Stimulated activated naive CD8-positive, alpha-beta T cell treated with anti-CD3 and anti-CD28 coated beads, Interleukin-15, amount 100 ng/mL, for 72 hours (primary cell): ENCODE measurements at regions not wholly inside any gene's neighbourhood (a gene's known extent, or its start where the extent isn't known, plus 50 kb on each side); places are given as distances from the start of the nearest gene placed in this dataset.

ENCODE experiments used
- ATAC-seq: fragments of 150-1000 bp; cut with Tn5 transposase; 2 replicates; pipeline ENCODE4 v1.10.0; 2021; ENCODE audit warnings: mild to moderate bottlenecking, moderate library complexity
- DNase-seq, 2 donors: peaks; one replicate each; pipeline ENCODE4 v3.0.0; 2021 to 2022
- H3K27ac Mint-ChIP-seq, 2 donors: one replicate each; pipeline ENCODE4 v1.8.0; 2022; ENCODE audit warnings: mild to moderate bottlenecking in 2 of 2, mixed read lengths in 2 of 2, moderate library complexity in 2 of 2
- H3K27me3 Mint-ChIP-seq: one replicate; pipeline ENCODE4 v1.8.0; 2022; ENCODE audit warnings: mixed read lengths
- H3K4me1 Mint-ChIP-seq: one replicate; pipeline ENCODE4 v1.8.0; 2022; ENCODE audit warnings: mild to moderate bottlenecking, mixed read lengths
- H3K4me3 Mint-ChIP-seq, 2 donors: one replicate each; pipeline ENCODE4 v1.8.0; 2022; ENCODE audit warnings: mild to moderate bottlenecking in 2 of 2, mixed read lengths in 2 of 2, moderate library complexity in 1 of 2
- H3K9me3 Mint-ChIP-seq, 2 donors: one replicate each; pipeline ENCODE4 v1.8.0; 2022; ENCODE audit warnings: mixed read lengths in 2 of 2

DNA sequence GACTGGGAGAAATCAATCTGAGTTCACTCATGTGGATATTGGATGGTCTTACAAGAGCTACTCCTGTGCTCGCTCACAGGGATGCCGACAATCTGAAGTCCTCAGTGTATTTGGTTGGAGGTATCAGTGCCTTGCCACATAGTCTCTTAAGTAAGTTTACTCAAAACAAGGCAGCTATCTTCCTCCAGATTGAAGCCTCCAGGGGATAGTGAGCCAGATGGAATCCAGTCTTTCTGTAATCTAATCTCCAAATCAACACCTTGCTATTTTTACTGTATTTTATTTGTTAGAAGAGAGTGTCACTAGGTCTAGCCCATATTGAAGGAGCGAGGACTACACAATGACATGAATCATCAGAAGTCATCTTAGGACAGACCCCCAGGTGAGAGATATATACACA lies 456.6 kb upstream of the POT1 start:
- Mint-ChIP-seq H3K9me3 (peaks cover 0 to 15% of the 10 kb centered on the region in 2 donors), H3K27ac (no peak overlapping the region), H3K4me1 (no peaks in the 10 kb centered on the region), H3K4me3 (no peak overlapping the region), H3K27me3 (no peaks in the 10 kb centered on the region)
- ATAC-seq (no peak), DNase-seq (no peak)

DNA sequence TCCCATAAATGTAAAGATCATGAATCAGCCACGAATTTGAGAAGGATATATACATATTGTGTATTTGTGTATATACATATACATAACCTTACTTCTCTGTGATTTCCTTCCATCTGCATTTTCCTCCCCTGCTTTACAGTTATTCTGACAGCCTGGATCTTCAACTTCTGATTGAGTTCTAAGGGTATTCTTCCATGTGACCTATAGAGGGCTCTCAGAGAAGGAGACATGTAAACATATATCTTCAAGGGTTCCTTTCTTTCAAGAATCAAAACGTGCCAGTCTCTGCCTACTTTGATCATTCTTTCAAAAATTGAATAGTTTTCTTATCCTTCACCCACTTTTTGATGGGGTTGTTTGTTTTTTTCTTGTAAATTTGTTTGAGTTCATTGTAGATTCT lies 453.7 kb upstream of the POT1 start:
- Mint-ChIP-seq H3K9me3 (peaks cover 0 to 13% of the 10 kb centered on the region in 2 donors), H3K27ac (no peak overlapping the region), H3K4me3 (no peak overlapping the region), H3K27me3 (no peaks in the 10 kb centered on the region), H3K4me1 (no peaks in the 10 kb centered on the region)
- ATAC-seq (no peak), DNase-seq (no peak)

DNA sequence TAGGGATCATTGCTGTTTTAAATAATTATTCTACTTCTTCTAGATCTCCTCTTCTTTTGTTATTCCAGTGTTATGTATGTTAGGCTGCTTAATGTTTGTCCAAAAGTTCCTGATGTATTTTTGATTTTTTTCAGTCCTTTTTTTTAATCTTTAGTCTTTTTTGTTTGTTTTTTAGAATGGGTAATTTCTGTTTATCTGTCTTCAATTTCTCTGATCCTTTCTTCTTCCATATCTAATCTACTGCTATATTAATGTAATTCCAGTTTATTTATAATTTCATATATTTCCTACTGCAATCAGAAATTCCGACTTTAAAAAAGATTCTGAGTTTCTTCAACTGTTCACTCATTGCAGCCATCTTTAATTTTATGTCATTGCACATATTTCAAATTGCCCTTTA lies 452.8 kb upstream of the POT1 start:
- DNase-seq (no peak), ATAC-seq (no peak)
- Mint-ChIP-seq H3K4me1 (no peaks in the 10 kb centered on the region), H3K9me3 (peaks cover 0 to 10% of the 10 kb centered on the region in 2 donors), H3K27ac (no peak overlapping the region), H3K4me3 (no peak overlapping the region), H3K27me3 (no peaks in the 10 kb centered on the region)

DNA sequence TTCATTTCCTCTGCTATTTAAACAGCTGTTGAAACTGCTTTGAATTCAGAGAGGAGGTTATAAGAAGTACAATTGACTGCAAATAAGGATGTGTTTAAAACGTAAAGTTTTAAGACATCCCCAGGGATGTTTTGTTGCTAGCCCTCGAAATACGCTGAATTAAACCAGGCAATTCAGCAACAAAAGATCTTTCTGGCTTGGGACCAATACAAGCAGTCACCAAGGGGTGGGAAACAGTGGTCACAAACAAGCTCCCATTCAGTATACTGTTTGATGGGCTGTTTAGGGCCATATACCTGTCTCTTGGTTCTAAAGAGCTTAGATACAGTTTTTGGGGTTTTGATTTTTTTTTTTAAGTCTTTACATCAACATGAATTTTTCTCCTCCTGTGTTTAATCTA lies 446.3 kb upstream of the POT1 start:
- ATAC-seq (no peak), DNase-seq (no peak)
- H3K27me3 Mint-ChIP-seq: no peaks in the 10 kb centered on the region
- no peak overlapping the region for H3K27ac Mint-ChIP-seq
- H3K4me3 Mint-ChIP-seq: no peak overlapping the region
- H3K4me1 Mint-ChIP-seq: no peaks in the 10 kb centered on the region
- H3K9me3 Mint-ChIP-seq: no peaks in the 10 kb centered on the region

DNA sequence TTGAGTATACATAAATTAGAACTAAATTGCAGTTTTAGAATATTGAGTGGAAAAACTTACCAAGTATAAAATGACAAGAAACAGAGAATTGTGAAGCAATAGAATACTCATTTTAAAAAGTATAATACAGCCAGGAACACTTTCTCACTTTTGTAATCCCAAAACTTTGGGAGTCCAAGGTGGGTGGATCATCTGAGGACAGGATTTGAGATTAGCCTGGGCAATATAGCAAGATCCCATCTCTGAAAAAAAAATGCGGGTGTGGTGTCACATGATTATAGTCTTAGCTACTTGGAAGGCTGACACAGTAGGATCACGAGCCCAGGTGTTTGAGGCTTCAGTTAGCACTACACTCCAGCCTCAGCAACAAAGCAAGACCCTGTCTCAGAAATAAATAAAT lies 440.9 kb upstream of the POT1 start:
- peaks cover 0 to 3% of the 10 kb centered on the region in 2 donors for H3K9me3 Mint-ChIP-seq
- no peak overlapping the region for H3K4me3 Mint-ChIP-seq
- DNase-seq: no peak
- H3K4me1 Mint-ChIP-seq: no peaks in the 10 kb centered on the region
- no peaks in the 10 kb centered on the region for H3K27me3 Mint-ChIP-seq
- no peak for ATAC-seq
- H3K27ac Mint-ChIP-seq: no peak overlapping the region

DNA sequence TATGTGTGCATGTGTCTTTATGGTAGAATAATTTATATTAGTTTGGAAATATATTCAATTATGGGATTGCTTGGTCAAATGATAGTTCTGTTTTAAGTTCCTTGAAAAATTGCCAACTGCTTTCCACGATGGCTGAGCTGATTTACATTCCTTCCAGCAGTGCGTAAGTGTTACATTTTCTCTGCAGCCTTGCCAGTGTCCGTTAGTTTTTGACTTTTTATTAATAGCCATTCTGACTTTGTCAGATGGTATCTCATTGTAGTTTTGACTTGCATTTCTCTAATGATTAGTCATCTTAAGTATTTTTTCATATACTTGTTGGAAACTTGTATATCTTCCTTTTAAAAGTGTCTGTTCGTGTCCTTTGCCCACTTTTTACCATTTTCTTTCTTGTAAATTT lies 434.2 kb upstream of the POT1 start:
- peaks cover 0 to 10% of the 10 kb centered on the region in 2 donors for H3K9me3 Mint-ChIP-seq
- H3K4me1 Mint-ChIP-seq: no peaks in the 10 kb centered on the region
- no peak overlapping the region for H3K27ac Mint-ChIP-seq
- no peak overlapping the region for H3K4me3 Mint-ChIP-seq
- H3K27me3 Mint-ChIP-seq: no peaks in the 10 kb centered on the region
- DNase-seq: no peak
- no peak for ATAC-seq

DNA sequence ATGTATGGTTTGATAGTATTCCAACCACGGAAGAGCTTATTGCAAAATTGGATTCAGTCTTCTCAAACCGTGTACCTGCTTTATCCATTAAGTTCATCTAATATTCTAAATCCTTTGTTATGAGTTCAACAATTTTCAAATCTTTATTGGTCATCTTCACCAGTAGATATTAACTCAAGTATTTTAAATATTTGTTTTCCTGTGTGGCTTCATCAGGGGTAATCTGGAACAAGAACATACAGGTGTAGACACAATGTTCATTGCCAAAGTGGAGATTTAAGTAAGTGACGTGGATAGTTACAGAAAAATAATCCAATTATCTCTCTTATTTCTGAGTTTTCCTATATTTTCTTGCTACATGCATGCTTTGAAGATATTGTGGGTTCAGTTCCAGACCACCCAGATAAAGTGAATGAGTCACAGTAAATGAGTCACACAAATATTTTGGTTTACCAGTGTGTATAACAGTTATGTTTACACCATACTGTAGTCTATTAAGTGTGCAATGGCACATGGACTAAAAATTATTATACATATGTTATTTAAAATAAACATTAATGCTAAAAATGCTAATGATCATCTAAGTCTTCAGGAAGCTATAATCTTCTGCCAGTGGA lies 429.0 kb upstream of the POT1 start:
- no peak for ATAC-seq
- H3K4me3 Mint-ChIP-seq: no peak overlapping the region
- H3K9me3 Mint-ChIP-seq: no peaks in the 10 kb centered on the region
- H3K4me1 Mint-ChIP-seq: no peaks in the 10 kb centered on the region
- H3K27ac Mint-ChIP-seq: no peak overlapping the region
- DNase-seq: no peak
- H3K27me3 Mint-ChIP-seq: no peaks in the 10 kb centered on the region

DNA sequence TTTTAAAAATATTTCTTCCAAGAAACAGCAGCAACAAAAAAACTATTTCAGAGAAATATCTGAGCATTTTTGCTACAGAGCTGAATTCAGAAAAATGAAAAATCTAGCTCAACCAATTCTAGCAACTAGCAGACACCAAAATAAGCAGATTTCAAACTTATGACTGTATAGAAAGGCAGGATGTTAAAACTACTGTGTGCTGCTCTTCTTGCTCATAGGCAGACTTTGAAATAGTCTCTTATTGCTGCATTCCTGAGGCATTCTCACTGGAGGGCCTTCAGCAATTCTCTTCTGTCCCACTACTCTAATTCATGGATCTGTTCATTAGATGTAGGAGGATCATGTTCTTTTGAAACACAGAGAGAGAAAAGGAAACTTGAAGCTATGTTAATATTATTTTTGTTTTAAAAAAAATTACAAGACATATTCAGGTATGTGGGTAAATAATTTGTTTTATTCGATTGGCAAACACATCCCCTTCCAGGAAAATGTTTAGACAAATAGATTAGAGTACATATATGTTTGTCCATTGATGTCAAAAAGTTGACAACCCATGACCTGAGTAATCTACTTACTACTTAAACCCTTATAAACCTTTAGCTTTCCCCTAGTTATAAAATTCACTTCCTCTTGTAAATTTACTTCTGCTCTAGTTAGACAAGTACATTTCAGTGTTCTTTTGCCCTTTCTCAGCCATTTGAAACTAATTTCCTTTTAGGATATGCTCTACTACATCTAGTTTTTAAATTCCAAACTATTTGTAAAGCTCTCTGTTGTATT lies 428.2 kb upstream of the POT1 start:
- DNase-seq (no peak), ATAC-seq (no peak)
- H3K4me3 Mint-ChIP-seq: no peak overlapping the region

DNA sequence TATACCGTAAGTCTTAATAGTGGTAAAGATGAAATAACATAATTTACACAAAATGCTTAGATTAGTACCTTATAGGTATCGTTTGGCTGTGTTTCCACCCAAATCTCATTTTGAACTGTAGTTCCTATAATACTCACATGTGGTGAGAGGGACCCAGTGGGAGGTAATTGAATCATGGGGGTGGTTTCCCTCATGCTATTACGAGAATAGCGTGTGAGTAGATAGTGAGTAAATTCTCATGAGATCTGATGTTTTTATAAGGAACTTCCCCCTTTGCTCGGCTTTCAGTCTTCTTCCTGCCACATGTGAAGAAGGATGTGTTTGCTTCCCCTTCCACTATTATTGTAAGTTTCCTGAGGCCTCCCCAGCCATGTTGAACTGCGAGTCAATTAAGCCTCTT lies 426.3 kb upstream of the POT1 start:
- Mint-ChIP-seq H3K9me3 (no peaks in the 10 kb centered on the region), H3K4me3 (no peak overlapping the region), H3K27ac (no peak overlapping the region), H3K27me3 (no peaks in the 10 kb centered on the region), H3K4me1 (no peaks in the 10 kb centered on the region)
- DNase-seq: no peak
- ATAC-seq: no peak

More for the DNA sequence above, 428.2 kb upstream of the POT1 start:
- Mint-ChIP-seq H3K9me3 (no peaks in the 10 kb centered on the region), H3K27me3 (no peaks in the 10 kb centered on the region), H3K27ac (no peak overlapping the region), H3K4me1 (no peaks in the 10 kb centered on the region)

DNA sequence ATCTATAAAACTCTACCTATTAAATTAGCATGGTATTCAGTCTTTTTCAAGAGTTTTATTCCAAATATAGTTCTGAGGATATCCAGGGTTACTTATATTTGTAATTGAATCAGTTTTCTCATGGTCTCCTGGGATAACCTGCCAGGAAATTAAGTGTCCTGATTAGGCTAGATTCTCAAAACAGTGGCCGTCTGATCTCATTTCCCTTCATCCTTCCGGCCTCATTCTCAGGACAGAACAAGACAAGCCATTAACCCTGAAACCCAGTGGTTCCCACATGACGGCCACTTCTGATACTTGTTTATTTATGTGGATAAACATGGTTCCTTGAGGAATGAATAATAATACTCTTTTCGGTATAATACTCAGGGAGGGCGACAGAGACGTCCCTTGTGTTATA lies 417.6 kb upstream of the POT1 start:
- Mint-ChIP-seq H3K4me1 (no peaks in the 10 kb centered on the region), H3K9me3 (no peaks in the 10 kb centered on the region), H3K4me3 (no peak overlapping the region), H3K27me3 (no peaks in the 10 kb centered on the region), H3K27ac (no peak overlapping the region)
- DNase-seq: no peak
- no peak for ATAC-seq

DNA sequence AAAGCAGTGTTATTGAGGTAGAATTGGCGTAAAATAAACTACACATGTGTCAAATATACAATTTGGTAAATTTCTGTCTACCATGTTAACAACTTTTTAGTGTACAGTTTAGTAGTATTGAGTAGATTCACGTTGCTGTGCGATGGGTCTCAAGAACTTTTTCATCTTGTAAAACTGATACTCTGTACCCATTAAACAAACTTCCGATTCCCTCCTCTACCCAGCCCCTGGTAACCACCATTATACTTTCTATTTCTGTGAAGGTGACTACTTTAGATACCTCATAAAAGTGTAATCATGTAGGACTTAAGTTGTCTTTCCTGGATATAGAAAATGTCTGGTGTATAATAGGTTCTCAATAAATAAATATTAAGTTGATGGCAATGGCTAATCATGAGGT lies 408.5 kb upstream of the POT1 start:
- ATAC-seq: no peak
- Mint-ChIP-seq H3K9me3 (peaks cover 0 to 6% of the 10 kb centered on the region in 2 donors), H3K4me1 (no peaks in the 10 kb centered on the region), H3K27ac (no peak overlapping the region), H3K4me3 (no peak overlapping the region), H3K27me3 (no peaks in the 10 kb centered on the region)
- DNase-seq: no peak

DNA sequence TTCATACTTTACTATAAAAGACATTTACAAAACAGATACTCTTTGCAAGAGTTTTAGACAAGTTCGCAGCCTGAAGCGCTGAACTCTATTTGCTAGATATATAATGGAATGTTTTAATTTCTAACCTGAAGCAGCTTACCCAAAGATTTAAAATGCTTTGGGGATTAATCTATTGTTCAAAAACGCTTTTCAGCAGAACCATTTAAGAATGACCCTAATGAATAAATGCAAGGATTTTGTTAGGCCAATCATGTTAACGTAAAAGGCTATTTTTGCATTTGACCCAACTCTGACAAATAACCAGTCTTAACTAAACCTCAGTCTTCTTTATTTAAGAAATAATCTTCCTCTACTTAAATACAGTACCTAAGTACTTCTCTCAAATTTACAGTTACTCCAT lies 406.7 kb upstream of the POT1 start:
- no peaks in the 10 kb centered on the region for H3K4me1 Mint-ChIP-seq
- H3K27ac Mint-ChIP-seq: no peak overlapping the region
- H3K9me3 Mint-ChIP-seq: peaks cover 10 to 11% of the 10 kb centered on the region in 2 donors
- H3K4me3 Mint-ChIP-seq: no peak overlapping the region
- no peaks in the 10 kb centered on the region for H3K27me3 Mint-ChIP-seq
- DNase-seq (no peak), ATAC-seq (no peak)

DNA sequence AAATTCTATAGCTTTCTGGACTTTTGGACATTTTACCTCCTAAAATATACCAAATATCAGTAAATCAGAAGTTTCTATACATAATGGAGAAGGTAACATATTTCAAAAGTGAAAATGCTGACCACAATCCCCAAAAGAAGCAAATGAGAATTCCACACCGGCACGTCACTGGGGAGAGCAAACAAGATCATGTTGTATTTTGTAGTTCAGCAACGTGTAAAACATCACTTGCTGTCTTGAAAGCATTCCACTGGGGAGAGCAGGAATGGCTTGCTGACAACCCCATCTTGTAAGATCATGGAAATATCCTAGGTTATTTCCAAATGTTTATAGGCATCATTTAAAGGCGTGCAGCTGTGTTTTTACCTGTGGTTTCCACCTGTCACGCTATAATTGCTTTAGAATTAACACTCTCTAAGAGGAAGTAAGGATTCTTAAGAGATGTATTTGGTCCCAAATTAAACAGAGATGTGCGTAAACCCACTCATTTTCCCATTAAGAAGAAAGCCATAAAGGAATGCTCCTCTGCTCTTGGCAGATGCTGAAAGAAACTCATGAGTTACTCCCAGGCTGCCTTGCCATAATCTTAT lies 397.1 kb upstream of the POT1 start:
- Mint-ChIP-seq H3K9me3 (peaks cover 5 to 8% of the 10 kb centered on the region in 2 donors), H3K27me3 (no peaks in the 10 kb centered on the region), H3K4me1 (no peaks in the 10 kb centered on the region), H3K27ac (no peak overlapping the region), H3K4me3 (no peak overlapping the region)
- ATAC-seq (no peak), DNase-seq (no peak)

DNA sequence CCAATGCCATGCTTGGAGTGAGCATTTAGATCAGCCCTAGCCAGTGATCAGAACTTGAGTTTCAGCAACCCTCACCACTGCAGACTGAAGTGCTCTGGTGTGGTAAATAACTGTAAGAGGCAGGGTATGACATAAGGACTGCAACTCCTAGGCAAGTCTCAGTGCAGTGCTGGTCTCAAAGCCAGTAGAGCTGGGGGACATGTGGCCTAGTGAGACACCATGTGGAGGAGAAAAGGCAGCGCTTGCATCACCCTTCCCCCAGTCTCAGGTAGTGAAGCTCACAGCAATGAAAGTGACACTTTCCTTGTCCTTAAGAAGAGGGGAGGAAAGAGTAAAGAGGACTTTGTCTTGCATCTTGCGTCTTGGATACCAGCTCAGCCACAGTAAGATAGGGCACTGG lies 386.8 kb upstream of the POT1 start:
- H3K9me3 Mint-ChIP-seq: peaks cover 0 to 14% of the 10 kb centered on the region in 2 donors
- no peak overlapping the region for H3K27ac Mint-ChIP-seq
- H3K4me1 Mint-ChIP-seq: no peaks in the 10 kb centered on the region
- peak; percentile 31 for ATAC-seq
- H3K4me3 Mint-ChIP-seq: no peak overlapping the region
- no peaks in the 10 kb centered on the region for H3K27me3 Mint-ChIP-seq
- no peak for DNase-seq

DNA sequence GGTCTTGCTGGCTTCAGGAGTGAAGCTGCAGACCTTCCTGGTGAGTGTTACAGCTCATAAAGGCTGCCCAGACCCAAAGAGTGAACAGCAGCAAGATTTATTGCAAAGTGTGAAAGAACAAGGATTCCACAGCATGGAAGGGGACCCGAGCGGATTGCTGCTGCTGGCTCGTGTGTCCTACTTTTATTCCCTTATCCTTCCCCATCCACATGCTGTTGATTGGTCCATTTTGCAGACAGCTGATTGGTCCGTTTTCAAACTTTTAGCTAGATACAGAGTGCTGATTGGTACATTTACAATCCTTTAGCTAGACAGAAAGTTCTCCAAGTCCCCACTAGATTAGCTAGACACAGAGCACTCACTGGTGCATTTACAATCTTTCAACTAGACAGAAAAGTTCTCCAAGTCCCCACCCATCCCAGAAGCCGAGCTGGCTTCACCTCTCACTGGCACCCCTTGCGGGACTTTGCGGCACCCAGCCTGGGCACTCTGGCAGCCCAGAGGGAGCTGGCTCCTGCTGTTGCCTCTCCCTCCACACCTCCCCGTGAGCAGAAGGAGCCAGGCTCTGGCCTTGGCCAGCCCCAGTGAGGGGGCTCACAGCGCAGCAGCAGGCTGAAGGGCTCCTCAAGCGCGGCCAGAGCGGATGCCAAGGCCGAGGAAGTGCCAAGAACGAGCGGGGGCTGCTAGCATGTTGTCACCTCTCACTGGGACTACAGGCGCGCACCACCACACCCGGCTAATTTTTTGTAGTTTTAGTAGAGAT lies 369.6 kb upstream of the POT1 start:
- no peaks in the 10 kb centered on the region for H3K27me3 Mint-ChIP-seq
- no peaks in the 10 kb centered on the region for H3K4me1 Mint-ChIP-seq
- no peak overlapping the region for H3K27ac Mint-ChIP-seq
- DNase-seq: no peak
- no peak overlapping the region for H3K4me3 Mint-ChIP-seq
- peaks cover 0 to 4% of the 10 kb centered on the region in 2 donors for H3K9me3 Mint-ChIP-seq
- ATAC-seq: no peak

DNA sequence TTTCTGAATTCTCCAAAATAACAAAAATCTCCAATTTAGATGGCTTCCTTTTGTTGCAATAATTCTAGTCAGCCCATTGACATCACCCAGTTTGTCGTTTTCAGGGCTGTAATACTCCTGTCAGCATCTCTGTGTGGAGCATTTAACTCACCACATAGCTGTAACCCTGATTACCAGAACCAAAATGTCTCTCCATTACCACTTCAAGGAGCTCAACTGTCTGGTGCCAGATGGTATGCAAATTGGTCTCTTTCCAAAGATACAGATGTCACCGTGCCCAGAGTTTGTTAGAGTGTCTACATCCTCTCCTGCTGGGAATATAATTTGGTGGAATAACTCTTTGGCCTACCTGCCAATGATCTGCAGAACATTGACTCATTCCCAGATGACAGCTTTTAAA lies 350.3 kb upstream of the POT1 start:
- Mint-ChIP-seq H3K4me1 (no peaks in the 10 kb centered on the region), H3K4me3 (no peak overlapping the region), H3K27me3 (no peaks in the 10 kb centered on the region), H3K27ac (no peak overlapping the region), H3K9me3 (peaks cover 0 to 4% of the 10 kb centered on the region in 2 donors)
- ATAC-seq (no peak), DNase-seq (no peak)
